ENCODE measurements at regions not wholly inside any gene's neighbourhood (a gene's known extent, or its start where the extent isn't known, plus 50 kb on each side); places are given as distances from the start of the nearest gene placed in this dataset. TPM values are rescaled to one million over a fixed set of nuclear protein-coding genes. Genes with fewer than 3 reads are reported as not detected.
A peak's percentile ranks its signal among the peaks of the same experiment; 100 is the strongest.

DNA sequence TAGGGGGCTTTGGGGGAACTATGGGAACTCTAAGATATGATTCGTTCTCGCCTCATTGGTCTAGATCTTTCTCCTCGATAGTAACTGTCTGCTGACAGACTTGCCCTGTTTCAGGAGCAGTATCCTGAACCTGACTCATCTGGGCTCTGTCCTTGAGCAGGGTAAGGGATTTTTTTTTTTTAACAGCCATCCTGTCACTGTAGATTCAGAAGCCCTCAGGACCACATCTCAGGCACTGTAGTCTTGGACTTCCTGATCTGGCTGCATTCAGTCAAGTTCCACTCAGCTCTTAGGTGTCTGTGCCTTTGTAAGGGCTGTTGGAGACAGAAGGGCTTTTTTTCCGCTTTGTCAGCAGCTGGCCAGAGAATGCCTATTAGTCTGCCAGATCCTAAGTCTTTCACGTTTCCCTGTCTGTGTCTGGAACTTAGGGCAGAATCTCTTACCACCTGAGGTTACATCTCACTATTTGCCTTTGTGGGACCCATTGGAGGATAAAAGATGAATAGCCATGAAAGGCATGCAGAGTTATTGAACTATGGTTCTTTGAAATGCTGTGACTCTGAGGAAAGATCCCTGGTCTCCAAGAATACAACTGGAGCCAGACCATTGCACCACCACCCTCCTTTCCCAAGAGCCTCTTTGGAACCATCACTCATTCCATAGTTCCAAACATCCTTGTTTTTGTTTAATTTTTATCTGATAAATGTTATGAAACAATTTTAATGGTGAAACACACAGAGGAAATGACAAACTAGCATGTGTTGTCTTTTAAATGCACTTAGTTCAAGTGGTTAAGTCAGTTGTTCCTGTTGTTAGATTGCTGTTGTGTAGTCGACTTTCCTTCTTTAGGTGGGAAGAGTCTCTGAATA, 49.7 kb upstream of the MACF1 start:
- DNase-seq (ENCODE audit: extremely low spot score): no peak
- Histone ChIP-seq H3K27ac (ENCODE audit: low read depth) (peak overlapping the region; percentile 51), H3K4me1 (ENCODE audit: insufficient read depth) (peaks cover 4% of the 10 kb centered on the region), H3K4me3 (ENCODE audit: low read depth, low read length) (no peak overlapping the region), H3K36me3 (ENCODE audit: insufficient read depth) (no peaks in the 10 kb centered on the region)
- WGBS: 44% methylated on average over 6 of the region's 6 CpGs

Small RNAs in the stretch of these regions (small RNA-seq; reads per million reads assigned to genes)
- gene RNA5SP44: not detected
- gene RNU6-608P: not detected

Measured in urinary bladder (tissue), 4 donors.